ENCODE measurements at regions not wholly inside any gene's neighbourhood (a gene's known extent, or its start where the extent isn't known, plus 50 kb on each side); places are given as distances from the start of the nearest gene placed in this dataset.

DNA sequence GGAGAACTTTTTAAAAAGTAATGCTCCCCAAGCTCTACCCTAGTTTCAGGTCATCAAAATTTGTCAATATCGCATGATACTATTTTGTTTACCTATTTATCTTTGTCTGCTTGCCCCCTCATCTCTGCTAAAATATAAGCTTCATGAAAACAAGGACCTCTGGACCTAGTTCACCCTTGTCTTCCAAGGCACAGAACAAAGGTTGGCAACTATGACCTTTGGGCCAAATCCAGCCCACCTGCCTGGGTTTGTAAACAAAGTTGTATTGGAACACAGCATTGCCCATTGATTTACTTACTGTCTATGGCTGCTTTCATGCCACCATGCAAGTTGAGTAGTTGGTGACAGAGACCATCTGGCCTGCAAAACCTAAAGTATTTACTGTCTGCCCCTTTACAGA, 462.2 kb upstream of the SUCLG2 start:
- H3K4me3 ChIP-seq (ENCODE audit: low read length), result no peak overlapping the region
- H3K4me1 ChIP-seq (ENCODE audit: insufficient read depth, low read length), result no peaks in the 10 kb centered on the region
- no peaks in the 10 kb centered on the region for H3K9me3 ChIP-seq (ENCODE audit: low read depth, low read length)
- H3K27me3 ChIP-seq (ENCODE audit: insufficient read depth, low read length), result no peaks in the 10 kb centered on the region

DNA sequence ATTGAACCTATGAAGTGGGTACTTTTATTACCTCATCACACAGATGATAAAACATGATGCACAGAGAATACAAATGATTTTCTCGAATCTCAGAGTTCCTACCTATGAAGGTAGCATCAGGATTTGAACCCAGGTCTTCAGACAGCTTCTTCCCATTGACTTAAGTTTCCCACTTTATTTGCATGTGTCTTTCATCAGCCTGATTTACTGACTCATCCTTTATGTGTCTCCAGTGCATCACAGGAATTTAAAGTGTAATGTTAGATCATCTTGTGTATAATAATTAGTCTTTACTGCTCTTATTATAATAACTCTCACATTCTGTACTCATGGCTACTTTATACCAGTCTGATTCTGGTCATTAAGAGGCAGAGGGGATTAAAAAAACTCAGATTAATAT, 449.4 kb upstream of the SUCLG2 start:
- Histone ChIP-seq H3K27me3 (ENCODE audit: insufficient read depth, low read length) (no peaks in the 10 kb centered on the region), H3K9me3 (ENCODE audit: low read depth, low read length) (no peaks in the 10 kb centered on the region), H3K4me1 (ENCODE audit: insufficient read depth, low read length) (peaks cover 5% of the 10 kb centered on the region), H3K4me3 (ENCODE audit: low read length) (no peak overlapping the region)

DNA sequence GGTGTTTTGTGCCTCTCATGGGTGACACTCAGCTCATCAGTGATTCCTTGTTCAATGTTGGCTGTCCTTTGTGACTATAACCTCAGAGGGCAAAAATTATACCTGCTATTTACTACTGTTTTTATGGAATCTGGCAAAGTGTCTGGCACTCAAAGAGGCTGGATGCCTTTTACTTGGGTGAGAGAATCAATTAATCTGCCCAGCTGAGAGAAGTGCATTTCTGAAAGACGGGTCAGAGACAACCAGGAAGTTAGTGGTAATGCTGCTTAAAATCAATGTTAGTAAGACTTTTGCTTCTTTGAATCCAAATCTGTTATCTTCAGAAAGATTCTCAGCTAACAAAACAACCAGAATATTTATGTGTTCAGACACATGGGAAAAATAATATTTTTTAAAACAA, 436.2 kb upstream of the SUCLG2 start:
- H3K9me3 ChIP-seq (ENCODE audit: low read depth, low read length), result no peaks in the 10 kb centered on the region
- no peaks in the 10 kb centered on the region for H3K27me3 ChIP-seq (ENCODE audit: insufficient read depth, low read length)
- no peaks in the 10 kb centered on the region for H3K4me1 ChIP-seq (ENCODE audit: insufficient read depth, low read length)
- H3K4me3 ChIP-seq (ENCODE audit: low read length), result no peak overlapping the region

DNA sequence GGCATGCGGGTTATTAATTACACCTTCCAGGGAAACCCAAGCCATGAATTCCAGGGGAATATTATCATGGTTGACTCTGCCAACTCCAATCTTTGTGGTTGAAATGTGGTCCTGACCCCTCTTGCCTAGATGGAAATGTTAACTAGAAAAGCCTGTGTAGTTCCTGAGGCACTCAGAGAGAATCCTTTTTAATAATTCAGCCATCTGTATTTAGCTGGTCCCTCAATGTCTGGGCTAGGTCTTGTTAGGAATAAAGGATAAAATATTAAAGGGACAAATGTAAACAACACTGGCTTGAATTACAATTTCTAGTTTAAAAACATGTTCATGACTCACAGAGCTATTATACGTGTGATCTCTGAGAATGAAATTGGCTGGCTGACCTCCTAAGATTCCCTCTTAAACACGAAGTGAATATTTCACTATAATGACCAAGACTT, 435.2 kb upstream of the SUCLG2 start:
- H3K9me3 ChIP-seq (ENCODE audit: low read depth, low read length), result no peaks in the 10 kb centered on the region
- H3K4me1 ChIP-seq (ENCODE audit: insufficient read depth, low read length), result no peaks in the 10 kb centered on the region
- H3K27me3 ChIP-seq (ENCODE audit: insufficient read depth, low read length), result no peaks in the 10 kb centered on the region
- no peak overlapping the region for H3K4me3 ChIP-seq (ENCODE audit: low read length)

DNA sequence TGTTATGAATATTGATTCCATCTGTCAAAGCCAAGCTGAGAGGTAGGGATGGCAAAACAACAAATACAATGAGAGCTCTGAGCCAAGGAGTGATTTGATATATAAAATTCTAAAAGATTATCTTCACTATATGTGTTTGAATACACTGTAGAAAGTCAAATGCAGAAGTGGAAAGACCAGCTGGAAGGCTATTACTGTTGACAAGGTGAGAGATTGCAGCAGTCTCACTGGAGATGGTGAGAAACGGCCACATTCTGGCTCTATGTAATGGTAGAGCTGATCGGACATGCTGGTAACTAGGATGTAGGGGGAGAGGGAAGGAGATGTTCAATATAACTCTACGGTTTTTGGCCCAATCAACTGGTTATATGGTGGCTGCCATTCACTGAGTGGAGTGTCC, 434.2 kb upstream of the SUCLG2 start:
- Histone ChIP-seq H3K4me3 (ENCODE audit: low read length) (no peak overlapping the region), H3K27me3 (ENCODE audit: insufficient read depth, low read length) (no peaks in the 10 kb centered on the region), H3K4me1 (ENCODE audit: insufficient read depth, low read length) (no peaks in the 10 kb centered on the region), H3K9me3 (ENCODE audit: low read depth, low read length) (no peaks in the 10 kb centered on the region)

DNA sequence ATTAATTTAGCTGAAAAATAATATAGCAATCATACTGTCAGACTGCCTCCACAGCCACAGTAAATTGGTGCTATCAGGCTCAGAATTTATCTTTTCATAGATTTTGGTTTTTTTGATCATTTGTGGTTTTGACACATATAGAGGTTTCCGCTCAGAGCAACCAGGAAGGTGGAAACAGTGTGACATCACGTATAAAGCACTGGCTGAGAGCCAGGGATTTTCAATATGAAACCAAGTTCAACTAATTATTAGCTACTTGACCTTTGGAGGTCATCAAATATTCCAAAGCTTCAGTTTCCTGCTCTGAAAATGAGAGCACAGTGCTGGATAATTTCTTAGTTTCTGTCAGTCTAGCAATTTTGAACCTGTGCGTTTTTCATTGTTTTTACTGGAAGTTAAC, 433.8 kb upstream of the SUCLG2 start:
- no peaks in the 10 kb centered on the region for H3K9me3 ChIP-seq (ENCODE audit: low read depth, low read length)
- H3K4me3 ChIP-seq (ENCODE audit: low read length), result no peak overlapping the region
- H3K27me3 ChIP-seq (ENCODE audit: insufficient read depth, low read length), result no peaks in the 10 kb centered on the region
- no peaks in the 10 kb centered on the region for H3K4me1 ChIP-seq (ENCODE audit: insufficient read depth, low read length)

DNA sequence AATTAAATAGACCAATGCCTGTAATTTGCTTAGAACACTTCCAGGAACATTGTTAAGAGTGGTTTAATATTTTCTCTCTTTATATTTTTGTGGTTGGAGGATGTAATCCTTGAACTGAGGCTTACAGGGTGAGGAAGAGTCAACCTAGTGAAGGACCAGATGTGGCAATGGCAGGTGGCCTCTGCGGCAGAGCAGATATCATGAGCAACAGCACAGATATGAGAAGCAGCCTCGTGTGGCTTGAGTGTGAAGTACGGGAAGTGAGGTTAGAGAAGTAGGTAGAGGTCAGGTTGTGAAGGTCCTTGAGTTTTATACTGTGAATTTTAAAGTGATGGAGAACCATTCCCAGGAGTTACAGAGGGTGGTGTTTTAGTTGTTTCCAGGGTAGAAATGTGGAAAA, 417.6 kb upstream of the SUCLG2 start:
- no peaks in the 10 kb centered on the region for H3K27me3 ChIP-seq (ENCODE audit: insufficient read depth, low read length)
- no peaks in the 10 kb centered on the region for H3K4me1 ChIP-seq (ENCODE audit: insufficient read depth, low read length)
- no peaks in the 10 kb centered on the region for H3K9me3 ChIP-seq (ENCODE audit: low read depth, low read length)
- no peak overlapping the region for H3K4me3 ChIP-seq (ENCODE audit: low read length)

DNA sequence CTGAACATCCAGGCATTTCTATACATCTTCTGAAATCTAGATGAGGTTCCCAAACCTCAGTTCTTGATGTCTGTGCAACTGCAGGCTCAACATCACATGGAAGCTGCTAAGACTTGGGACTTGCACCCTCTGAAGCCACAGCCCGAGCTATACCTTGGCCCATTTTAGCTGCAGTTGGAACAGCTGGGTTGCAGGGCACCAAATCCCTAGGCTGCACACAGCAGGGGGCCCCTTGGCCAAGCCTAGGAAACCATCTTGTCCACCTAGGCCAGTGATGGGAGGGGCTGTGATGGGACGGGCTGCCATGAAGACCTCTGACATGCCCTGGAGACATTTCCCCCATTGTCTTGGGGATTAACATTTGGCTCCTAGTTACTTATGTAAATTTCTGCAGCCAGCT, 415.8 kb upstream of the SUCLG2 start:
- Histone ChIP-seq H3K4me3 (ENCODE audit: low read length) (no peak overlapping the region), H3K9me3 (ENCODE audit: low read depth, low read length) (no peaks in the 10 kb centered on the region), H3K27me3 (ENCODE audit: insufficient read depth, low read length) (no peaks in the 10 kb centered on the region), H3K4me1 (ENCODE audit: insufficient read depth, low read length) (no peaks in the 10 kb centered on the region)

DNA sequence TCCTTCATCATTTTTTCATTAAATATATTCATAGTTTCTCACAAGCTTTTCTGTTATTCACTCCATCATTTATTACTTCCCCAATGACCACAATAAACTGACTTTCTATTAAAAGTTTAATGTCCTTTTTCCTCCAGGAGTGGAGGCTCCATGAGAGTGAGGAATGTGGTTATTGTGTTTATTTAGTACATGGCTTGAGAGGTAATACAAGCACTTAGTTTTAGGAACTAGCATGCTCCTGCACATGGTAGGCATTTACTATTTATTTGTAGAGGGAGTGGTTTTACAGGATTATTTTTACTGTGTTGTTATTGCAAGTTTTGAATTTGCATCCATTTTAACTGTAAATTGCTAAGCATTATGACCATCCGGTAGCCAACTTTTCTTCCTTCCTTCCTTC, 412.9 kb upstream of the SUCLG2 start:
- H3K4me1 ChIP-seq (ENCODE audit: insufficient read depth, low read length), result no peaks in the 10 kb centered on the region
- no peaks in the 10 kb centered on the region for H3K9me3 ChIP-seq (ENCODE audit: low read depth, low read length)
- H3K27me3 ChIP-seq (ENCODE audit: insufficient read depth, low read length), result no peaks in the 10 kb centered on the region
- H3K4me3 ChIP-seq (ENCODE audit: low read length), result no peak overlapping the region

DNA sequence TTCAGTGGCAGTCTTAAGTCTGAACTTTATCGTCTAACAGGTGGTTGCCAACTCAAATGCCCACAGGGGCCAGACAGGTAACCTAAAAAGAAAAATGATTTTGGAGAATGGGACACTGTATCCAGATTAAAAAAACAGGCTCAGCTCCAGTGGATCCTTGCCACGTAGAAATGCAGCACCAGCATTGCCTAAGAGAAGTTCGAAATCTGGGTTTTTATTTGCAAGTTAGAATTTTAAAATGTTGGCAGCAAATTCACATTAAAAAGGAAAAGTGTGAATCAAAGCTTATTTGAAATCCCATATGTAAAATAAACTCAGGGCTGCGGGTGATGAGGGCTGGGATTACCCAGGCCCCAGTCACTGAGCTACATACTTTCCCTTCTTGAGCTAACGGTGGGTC, 408.5 kb upstream of the SUCLG2 start:
- no peaks in the 10 kb centered on the region for H3K27me3 ChIP-seq (ENCODE audit: insufficient read depth, low read length)
- H3K4me1 ChIP-seq (ENCODE audit: insufficient read depth, low read length), result peaks cover 5% of the 10 kb centered on the region
- H3K9me3 ChIP-seq (ENCODE audit: low read depth, low read length), result no peaks in the 10 kb centered on the region
- H3K4me3 ChIP-seq (ENCODE audit: low read length), result no peak overlapping the region

DNA sequence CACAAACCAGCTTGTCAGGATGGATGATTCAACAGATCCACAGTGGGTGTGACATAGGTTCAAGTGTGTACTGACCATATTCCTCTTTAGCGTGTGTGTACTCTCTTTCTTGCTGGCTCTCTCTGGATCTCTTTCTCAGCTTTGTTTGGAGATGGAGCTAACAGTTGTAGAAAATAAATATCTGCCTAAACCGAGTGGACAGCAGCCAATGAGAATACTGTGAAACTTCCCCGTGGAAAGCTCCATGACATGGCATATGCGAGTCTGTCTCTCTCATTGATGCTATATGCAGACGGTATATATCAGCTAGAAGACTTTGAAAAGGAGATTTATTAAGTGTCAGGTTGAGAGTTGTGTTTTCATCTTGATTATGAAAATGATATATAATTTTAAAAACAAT, 406.5 kb upstream of the SUCLG2 start:
- Histone ChIP-seq H3K9me3 (ENCODE audit: low read depth, low read length) (no peaks in the 10 kb centered on the region), H3K4me3 (ENCODE audit: low read length) (no peak overlapping the region), H3K27me3 (ENCODE audit: insufficient read depth, low read length) (no peaks in the 10 kb centered on the region), H3K4me1 (ENCODE audit: insufficient read depth, low read length) (peaks cover 10% of the 10 kb centered on the region)

DNA sequence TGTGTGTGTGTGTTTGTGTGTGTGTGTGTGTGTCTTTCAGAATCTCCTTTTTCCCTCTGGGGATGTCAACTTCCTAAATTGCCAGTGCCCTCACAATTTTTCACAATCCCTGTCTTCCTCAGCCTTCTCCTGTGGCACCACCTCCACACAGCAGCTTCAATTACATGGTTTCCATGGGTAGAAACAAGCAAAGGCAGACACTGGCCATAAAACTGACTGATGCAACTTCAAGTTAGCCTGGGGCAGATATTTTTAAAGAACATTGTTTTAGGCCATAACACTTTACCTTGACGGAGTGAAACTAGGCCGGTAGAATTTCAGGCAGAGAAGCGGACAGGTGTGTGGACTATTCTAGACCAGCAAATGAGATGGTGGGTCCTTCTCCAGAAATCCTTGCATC, 405.8 kb upstream of the SUCLG2 start:
- no peak overlapping the region for H3K4me3 ChIP-seq (ENCODE audit: low read length)
- peaks cover 10% of the 10 kb centered on the region for H3K4me1 ChIP-seq (ENCODE audit: insufficient read depth, low read length)

DNA sequence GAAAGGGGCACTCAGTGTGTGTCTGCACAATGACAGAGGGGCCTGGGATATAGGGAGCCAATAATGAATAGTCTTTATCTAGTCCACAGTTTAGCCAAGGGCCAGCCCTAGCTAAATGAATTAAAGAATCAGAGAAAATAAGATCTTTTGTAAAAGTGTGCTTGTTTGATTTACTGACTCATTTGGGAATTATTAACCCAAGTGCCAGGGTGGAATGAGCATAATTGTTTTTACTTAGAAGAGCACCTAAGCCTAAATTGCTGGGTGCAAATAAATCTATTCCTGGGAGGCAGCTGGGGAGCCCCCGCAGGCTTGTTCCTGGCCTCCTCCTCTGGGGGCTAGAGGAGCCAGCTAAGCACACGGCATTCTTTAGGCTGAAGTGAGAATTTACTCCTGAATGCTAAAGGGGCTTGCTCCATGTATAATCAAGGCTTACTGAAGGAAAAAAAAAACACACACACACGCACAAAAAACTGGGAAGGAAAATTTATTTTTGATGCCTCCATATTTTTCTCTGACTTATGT, 405.3 kb upstream of the SUCLG2 start:
- Histone ChIP-seq H3K27me3 (ENCODE audit: insufficient read depth, low read length) (no peaks in the 10 kb centered on the region), H3K4me3 (ENCODE audit: low read length) (no peak overlapping the region), H3K4me1 (ENCODE audit: insufficient read depth, low read length) (peaks cover 10% of the 10 kb centered on the region), H3K9me3 (ENCODE audit: low read depth, low read length) (no peaks in the 10 kb centered on the region)

More for the DNA sequence above, 405.8 kb upstream of the SUCLG2 start:
- no peaks in the 10 kb centered on the region for H3K27me3 ChIP-seq (ENCODE audit: insufficient read depth, low read length)
- no peaks in the 10 kb centered on the region for H3K9me3 ChIP-seq (ENCODE audit: low read depth, low read length)

DNA sequence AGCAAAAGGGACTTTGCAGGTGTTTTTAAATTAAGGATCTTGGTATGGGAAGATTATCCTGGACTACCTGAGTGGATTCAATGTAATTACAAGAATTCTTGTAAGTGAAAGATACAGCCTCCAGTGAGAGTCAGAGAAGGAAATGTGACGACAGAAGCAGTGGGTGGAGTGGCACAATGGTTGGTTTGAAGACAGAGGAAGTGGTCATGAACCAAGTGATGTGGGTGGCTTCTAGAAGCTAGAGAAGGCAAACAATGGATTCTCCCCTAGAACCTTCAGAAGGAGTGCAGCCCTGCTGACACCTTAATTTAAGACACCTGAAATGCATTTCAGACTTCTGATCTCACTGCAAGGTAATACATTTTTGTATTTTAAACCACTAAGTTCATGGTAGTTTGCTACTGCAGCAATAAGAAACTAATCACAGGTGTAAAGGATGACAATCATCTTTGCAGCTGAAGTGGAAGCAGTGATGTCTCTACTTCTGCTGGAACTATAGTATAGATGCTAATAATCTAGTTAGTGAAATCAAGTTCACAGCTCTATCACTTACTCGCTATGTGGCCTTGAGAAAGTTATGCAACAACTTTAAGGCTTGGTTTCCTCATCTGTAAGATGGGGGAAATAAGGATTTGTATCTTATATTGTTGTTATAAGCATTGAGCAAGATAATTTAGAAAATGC, 403.4 kb upstream of the SUCLG2 start:
- peaks cover 10% of the 10 kb centered on the region for H3K4me1 ChIP-seq (ENCODE audit: insufficient read depth, low read length)

DNA sequence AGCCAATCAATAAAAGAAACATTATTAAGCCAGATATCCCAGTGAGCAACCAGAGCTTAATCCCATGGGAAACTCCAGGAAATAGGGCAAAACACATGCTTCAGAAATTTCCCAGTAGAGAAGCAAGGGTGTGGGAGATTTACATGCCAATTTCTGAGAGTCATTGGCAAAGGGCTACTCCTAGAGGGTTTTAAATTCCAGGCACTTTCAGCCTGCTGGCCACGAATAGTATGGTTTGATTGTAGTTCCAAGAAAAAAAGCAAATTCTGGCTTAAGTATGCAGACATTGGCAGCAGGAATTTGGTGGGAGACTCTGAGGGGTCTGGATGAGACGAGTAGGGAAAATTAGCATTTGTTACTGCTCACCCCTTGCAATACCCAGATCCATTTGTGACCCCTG, 402.1 kb upstream of the SUCLG2 start:
- H3K9me3 ChIP-seq (ENCODE audit: low read depth, low read length), result no peaks in the 10 kb centered on the region
- no peak overlapping the region for H3K4me3 ChIP-seq (ENCODE audit: low read length)
- H3K27me3 ChIP-seq (ENCODE audit: insufficient read depth, low read length), result no peaks in the 10 kb centered on the region
- H3K4me1 ChIP-seq (ENCODE audit: insufficient read depth, low read length), result peaks cover 10% of the 10 kb centered on the region

More for the DNA sequence above, 403.4 kb upstream of the SUCLG2 start:
- Histone ChIP-seq H3K4me3 (ENCODE audit: low read length) (peak overlapping the region; percentile 6), H3K9me3 (ENCODE audit: low read depth, low read length) (no peaks in the 10 kb centered on the region), H3K27me3 (ENCODE audit: insufficient read depth, low read length) (no peaks in the 10 kb centered on the region)

DNA sequence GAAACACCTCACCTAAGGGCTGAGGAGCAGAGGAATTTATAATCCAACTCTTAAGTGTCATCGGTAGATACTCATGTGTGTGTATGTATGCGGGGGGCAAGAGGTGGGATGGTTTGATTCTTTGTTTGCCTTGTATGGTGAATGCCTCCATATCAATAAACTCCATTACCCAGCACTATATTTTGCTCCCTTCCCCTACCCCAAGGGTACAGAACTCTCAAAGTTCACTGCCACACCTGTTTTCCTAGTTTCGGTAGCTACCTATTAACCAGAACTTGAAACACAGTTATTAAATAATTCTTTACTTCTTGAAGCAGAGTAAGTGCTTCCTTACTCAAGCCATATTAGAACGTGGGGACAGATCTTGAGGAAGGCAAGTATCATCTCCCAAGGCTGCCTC, 400.8 kb upstream of the SUCLG2 start:
- no peaks in the 10 kb centered on the region for H3K27me3 ChIP-seq (ENCODE audit: insufficient read depth, low read length)
- no peak overlapping the region for H3K4me3 ChIP-seq (ENCODE audit: low read length)
- H3K9me3 ChIP-seq (ENCODE audit: low read depth, low read length), result no peaks in the 10 kb centered on the region
- peaks cover 10% of the 10 kb centered on the region for H3K4me1 ChIP-seq (ENCODE audit: insufficient read depth, low read length)
